GM21447 (cell line): ENCODE measurements at regions not wholly inside any gene's neighbourhood (a gene's known extent, or its start where the extent isn't known, plus 50 kb on each side); places are given as distances from the start of the nearest gene placed in this dataset.
"Not testable (repeated sequence)": the region's sequence is repeated elsewhere in the genome, so short reads cannot be mapped to it uniquely, and the experiment has no call there.

Source experiments
- ATAC-seq: cut with Tn5 transposase; IDR thresholded peaks from one replicate; pipeline ENCODE4 v1.9.1; 2021; ENCODE audit not compliant: unreplicated experiment

GRCh38 chr14:71165121-71166031, 258.1 kb downstream of the PCNX1 start:
- ATAC-seq: no peak

- no peak for ATAC-seq
Measured at GRCh38 chr14:71166180-71166837, 259.1 kb downstream of the PCNX1 start.

- not testable (repeated sequence) for ATAC-seq
Measured at GRCh38 chr14:71167325-71167950, 260.2 kb downstream of the PCNX1 start.

- ATAC-seq: not testable (repeated sequence)
Measured at GRCh38 chr14:71168161-71168560, 260.9 kb downstream of the PCNX1 start.

GRCh38 chr14:71168564-71169427, 261.5 kb downstream of the PCNX1 start:
- ATAC-seq: no peak

- no peak for ATAC-seq
Measured at GRCh38 chr14:71169861-71170260, 262.6 kb downstream of the PCNX1 start.

GRCh38 chr14:71175491-71175890, 268.2 kb downstream of the PCNX1 start:
- ATAC-seq: no peak

- no peak for ATAC-seq
Measured at GRCh38 chr14:71179066-71179465, 271.8 kb downstream of the PCNX1 start.

GRCh38 chr14:71180397-71180796, 273.1 kb downstream of the PCNX1 start:
- ATAC-seq: no peak

GRCh38 chr14:71181215-71182003, 274.1 kb downstream of the PCNX1 start:
- no peak for ATAC-seq

GRCh38 chr14:71183876-71184689, 276.8 kb downstream of the PCNX1 start:
- no peak for ATAC-seq

GRCh38 chr14:71185637-71186036, 278.4 kb downstream of the PCNX1 start:
- no peak for ATAC-seq

- ATAC-seq: no peak
Measured at GRCh38 chr14:71187633-71188356, 280.5 kb downstream of the PCNX1 start.

GRCh38 chr14:71190770-71191374, 283.6 kb downstream of the PCNX1 start:
- no peak for ATAC-seq

- ATAC-seq: no peak
Measured at GRCh38 chr14:71193663-71194062, 286.4 kb downstream of the PCNX1 start.

- ATAC-seq: no peak
Measured at GRCh38 chr14:71194251-71194650, 287.0 kb downstream of the PCNX1 start.

GRCh38 chr14:71196921-71197320, 289.7 kb downstream of the PCNX1 start:
- no peak for ATAC-seq

- no peak for ATAC-seq
Measured at GRCh38 chr14:71198687-71199086, 291.4 kb downstream of the PCNX1 start.
